DOHH2 (cell line): ENCODE measurements at regions not wholly inside any gene's neighbourhood (a gene's known extent, or its start where the extent isn't known, plus 50 kb on each side); places are given as distances from the start of the nearest gene placed in this dataset.

Source experiments
- H3F3A ChIP-seq: fragments of 200-600 bp; sonication (generic), shearing (Covaris generic); 2 replicates; pipeline ENCODE4 v1.6.0; 2016; ENCODE audit warnings: antibody characterized with exemption, mild to moderate bottlenecking; ENCODE audit not compliant: control insufficient read depth, insufficient read depth
- H3K27ac ChIP-seq: fragments of 200-600 bp; sonication (generic); 2 replicates; pipeline ENCODE4 v1.5.1; 2014; ENCODE audit warnings: low read depth, mild to moderate bottlenecking, low read length, moderate library complexity
- H3K27me3 ChIP-seq: fragments of 200-600 bp; sonication (generic); 2 replicates; pipeline ENCODE4 v1.6.1; 2014; ENCODE audit warnings: mild to moderate bottlenecking, low read length, mixed read lengths; ENCODE audit not compliant: control insufficient read depth
- H3K36me3 ChIP-seq: fragments of 200-600 bp; sonication (generic); 2 replicates; pipeline ENCODE4 v1.6.1; 2014; ENCODE audit warnings: mild to moderate bottlenecking, low read length, moderate library complexity, mixed read lengths; ENCODE audit not compliant: control insufficient read depth
- H3K4me1 ChIP-seq: fragments of 200-600 bp; sonication (generic); 2 replicates; pipeline ENCODE4 v1.6.1; 2014; ENCODE audit warnings: mild to moderate bottlenecking, low read length, mixed read lengths; ENCODE audit not compliant: control insufficient read depth
- H3K4me2 ChIP-seq: fragments of 200-600 bp; sonication (generic); 2 replicates; pipeline ENCODE4 v1.6.0; 2014; ENCODE audit warnings: mild to moderate bottlenecking, low read length, moderate library complexity
- H3K4me3 ChIP-seq: fragments of 200-600 bp; sonication (generic); 2 replicates; pipeline ENCODE4 v1.5.1; 2014; ENCODE audit warnings: mild to moderate bottlenecking, low read length, mixed read lengths
- H3K79me2 ChIP-seq: fragments of 200-600 bp; sonication (generic); 2 replicates; pipeline ENCODE4 v1.6.1; 2014; ENCODE audit warnings: mild to moderate bottlenecking, low read length, mixed read lengths; ENCODE audit not compliant: control insufficient read depth
- H3K9me2 ChIP-seq: fragments of 200-600 bp; sonication (generic); replicated peaks from 2 replicates; pipeline ENCODE4 v1.6.1; 2014; ENCODE audit warnings: mild to moderate bottlenecking, low read length, mixed read lengths; ENCODE audit not compliant: control insufficient read depth
- H3K9me3 ChIP-seq: fragments of 200-600 bp; sonication (generic); 2 replicates; pipeline ENCODE4 v1.6.1; 2014; ENCODE audit warnings: antibody characterized with exemption, low read length, mixed read lengths; ENCODE audit not compliant: control insufficient read depth, insufficient read depth
- H4K20me1 ChIP-seq: fragments of 200-600 bp; sonication (generic); 2 replicates; pipeline ENCODE4 v1.6.0; 2014; ENCODE audit warnings: low read depth, mild to moderate bottlenecking, antibody characterized with exemption, low read length, moderate library complexity; ENCODE audit not compliant: control insufficient read depth, insufficient read depth
- CTCF ChIP-seq: fragments of 200-600 bp; sonication (generic); IDR thresholded peaks from one replicate; pipeline ENCODE4 v1.5.1; 2014; ENCODE audit warnings: antibody characterized with exemption, mild to moderate bottlenecking, low read depth, low read length; ENCODE audit not compliant: poor library complexity, severe bottlenecking
- EZH2phosphoT487 ChIP-seq: fragments of 200-600 bp; sonication (generic); IDR thresholded peaks from 2 replicates; pipeline ENCODE4 v1.6.1; 2017; ENCODE audit warnings: borderline replicate concordance, mild to moderate bottlenecking, antibody characterized with exemption, low read length, moderate library complexity, mixed read lengths

GRCh38 chr5:153429761-153430380 lies 60.6 kb upstream of the GRIA1 start:
- Histone ChIP-seq H4K20me1 (no peaks in the 10 kb centered on the region), H3K27ac (no peak overlapping the region)

GRCh38 chr5:153432583-153432982 lies 57.9 kb upstream of the GRIA1 start:
- no peaks in the 10 kb centered on the region for H3K9me3 ChIP-seq
- no peak overlapping the region for H3K27ac ChIP-seq
- no peak overlapping the region for H3K4me2 ChIP-seq
- H3K79me2 ChIP-seq: no peaks in the 10 kb centered on the region
- no peaks in the 10 kb centered on the region for H3K9me2 ChIP-seq
- no peak overlapping the region for H3K4me3 ChIP-seq
- H3K4me1 ChIP-seq: no peaks in the 10 kb centered on the region
- H3K27me3 ChIP-seq: no peaks in the 10 kb centered on the region
- no peaks in the 10 kb centered on the region for H3F3A ChIP-seq
- no peak for TF ChIP-seq CTCF
- TF ChIP-seq EZH2phosphoT487: no peak
- H3K36me3 ChIP-seq: no peaks in the 10 kb centered on the region
- no peaks in the 10 kb centered on the region for H4K20me1 ChIP-seq

More at GRCh38 chr5:153429761-153430380, 60.6 kb upstream of the GRIA1 start:
- Histone ChIP-seq H3F3A (no peaks in the 10 kb centered on the region), H3K4me3 (no peak overlapping the region), H3K9me2 (no peaks in the 10 kb centered on the region), H3K9me3 (no peaks in the 10 kb centered on the region), H3K79me2 (no peaks in the 10 kb centered on the region), H3K36me3 (no peaks in the 10 kb centered on the region), H3K27me3 (no peaks in the 10 kb centered on the region), H3K4me2 (no peak overlapping the region), H3K4me1 (no peaks in the 10 kb centered on the region)
- TF ChIP-seq EZH2phosphoT487 (no peak), CTCF (no peak)

- no peaks in the 10 kb centered on the region for H3K79me2 ChIP-seq
- no peaks in the 10 kb centered on the region for H3K9me3 ChIP-seq
- no peak overlapping the region for H3K27ac ChIP-seq
- H3F3A ChIP-seq: no peaks in the 10 kb centered on the region
- no peak overlapping the region for H3K4me3 ChIP-seq
- no peak overlapping the region for H3K4me2 ChIP-seq
- H4K20me1 ChIP-seq: no peaks in the 10 kb centered on the region
- H3K36me3 ChIP-seq: no peaks in the 10 kb centered on the region
- H3K9me2 ChIP-seq: no peaks in the 10 kb centered on the region
- no peaks in the 10 kb centered on the region for H3K4me1 ChIP-seq
- H3K27me3 ChIP-seq: no peaks in the 10 kb centered on the region
- no peak for TF ChIP-seq CTCF
- no peak for TF ChIP-seq EZH2phosphoT487
Observed at GRCh38 chr5:153437251-153437650, 53.2 kb upstream of the GRIA1 start.
